CD14-positive monocyte (primary cell): ENCODE measurements at regions not wholly inside any gene's neighbourhood (a gene's known extent, or its start where the extent isn't known, plus 50 kb on each side); places are given as distances from the start of the nearest gene placed in this dataset.

Experiments used
- DNase-seq, 3 donors: peaks; one replicate each; pipeline ENCODE4 v3.0.0-alpha.2; 2011 to 2022
- H2AFZ ChIP-seq: 2 replicates; pipeline ENCODE4 v1.6.0; 2012; ENCODE audit warnings: mild to moderate bottlenecking, low read depth, low read length, inconsistent platforms; ENCODE audit not compliant: insufficient read depth, poor library complexity, severe bottlenecking
- H3K27ac ChIP-seq, 2 donors: 1 replicate in 1 of 2; 2 replicates in 1 of 2; pipeline ENCODE4 v1.5.1; 2012 to 2013; ENCODE audit warnings: low read length in 2 of 2, control low read depth in 1 of 2, inconsistent platforms in 1 of 2, low read depth in 1 of 2, mild to moderate bottlenecking in 1 of 2
- H3K27me3 ChIP-seq, 2 donors: one replicate each; pipeline versions ENCODE4 v1.6.0 to v1.6.1; 2011 to 2013; ENCODE audit warnings: low read length in 2 of 2; ENCODE audit not compliant: control insufficient read depth in 2 of 2, insufficient read depth in 2 of 2
- H3K36me3 ChIP-seq, 2 donors: replicated peaks in 1 of 2; 1 replicate in 1 of 2; 2 replicates in 1 of 2; pipeline versions ENCODE4 v1.5.1 to v1.6.1; 2012 to 2013; ENCODE audit warnings: low read length in 2 of 2, control low read depth in 1 of 2, inconsistent platforms in 1 of 2, mild to moderate bottlenecking in 1 of 2; ENCODE audit not compliant: insufficient read depth in 2 of 2, control insufficient read depth in 1 of 2
- H3K4me1 ChIP-seq, 2 donors: 1 replicate in 1 of 2; 2 replicates in 1 of 2; pipeline versions ENCODE4 v1.5.1 to v1.6.1; 2012 to 2013; ENCODE audit warnings: low read length in 2 of 2, control low read depth in 1 of 2, inconsistent platforms in 1 of 2, mild to moderate bottlenecking in 1 of 2, moderate library complexity in 1 of 2; ENCODE audit not compliant: insufficient read depth in 2 of 2, control insufficient read depth in 1 of 2
- H3K4me2 ChIP-seq: replicated peaks from 2 replicates; pipeline ENCODE3; 2012; ENCODE audit warnings: low read length, moderate library complexity, mild to moderate bottlenecking; ENCODE audit not compliant: poor library complexity, severe bottlenecking; ENCODE audit errors: extremely low read depth
- H3K4me3 ChIP-seq, 3 experiments: fragments of 200-600 bp in 1 of 3; sonication (generic) in 1 of 3; replicated peaks in 1 of 3; 1 replicate in 2 of 3; 2 replicates in 1 of 3; pipeline ENCODE4 v1.5.1; 2011 to 2013; ENCODE audit warnings: low read length in 3 of 3, mild to moderate bottlenecking in 3 of 3, control low read depth in 2 of 3, low read depth in 2 of 3, inconsistent platforms in 1 of 3, moderate library complexity in 1 of 3
- H3K79me2 ChIP-seq: 2 replicates; pipeline ENCODE4 v1.6.0; 2012; ENCODE audit warnings: mild to moderate bottlenecking, control low read depth, inconsistent platforms, low read length, moderate library complexity; ENCODE audit not compliant: insufficient read depth
- H3K9ac ChIP-seq: 2 replicates; pipeline ENCODE4 v1.6.0; 2017; ENCODE audit warnings: low read length, mild to moderate bottlenecking; ENCODE audit not compliant: insufficient read depth, poor library complexity, severe bottlenecking
- H3K9me3 ChIP-seq, 2 donors: replicated peaks in 1 of 2; 1 replicate in 1 of 2; 2 replicates in 1 of 2; pipeline versions ENCODE4 v1.5.1 to v1.6.1; 2012 to 2013; ENCODE audit warnings: low read length in 2 of 2, control low read depth in 1 of 2; ENCODE audit not compliant: control insufficient read depth in 1 of 2, insufficient read depth in 1 of 2
- H4K20me1 ChIP-seq: 2 replicates; pipeline ENCODE4 v1.6.0; 2012; ENCODE audit warnings: mild to moderate bottlenecking, low read length, control low read depth, moderate library complexity; ENCODE audit not compliant: insufficient read depth
- H3K27ac Mint-ChIP-seq, 7 donors: one replicate each; pipeline ENCODE4 v1.8.0; 2020; ENCODE audit warnings: mild to moderate bottlenecking in 7 of 7, mixed read lengths in 7 of 7, moderate library complexity in 6 of 7, inconsistent platforms in 2 of 7
- H3K27me3 Mint-ChIP-seq, 3 donors: one replicate each; pipeline ENCODE4 v1.8.0; 2021 to 2022; ENCODE audit warnings: low read depth in 3 of 3, mild to moderate bottlenecking in 3 of 3, mixed read lengths in 3 of 3, moderate library complexity in 3 of 3, inconsistent platforms in 1 of 3
- H3K36me3 Mint-ChIP-seq, 2 donors: one replicate each; pipeline ENCODE4 v1.8.0; 2020; ENCODE audit warnings: mixed read lengths in 2 of 2, inconsistent platforms in 1 of 2, mild to moderate bottlenecking in 1 of 2
- H3K4me1 Mint-ChIP-seq: one replicate; pipeline ENCODE4 v1.8.0; 2020; ENCODE audit warnings: mild to moderate bottlenecking, mixed read lengths
- H3K4me3 Mint-ChIP-seq, 2 donors: one replicate each; pipeline ENCODE4 v1.8.0; 2020; ENCODE audit warnings: mild to moderate bottlenecking in 2 of 2, mixed read lengths in 2 of 2, moderate library complexity in 1 of 2
- H3K9me3 Mint-ChIP-seq, 7 donors: one replicate each; pipeline ENCODE4 v1.8.0; 2020 to 2022; ENCODE audit warnings: mixed read lengths in 7 of 7, mild to moderate bottlenecking in 6 of 7, moderate library complexity in 6 of 7, inconsistent platforms in 2 of 7
- CTCF ChIP-seq: fragments of 200-600 bp; IDR thresholded peaks from one replicate; pipeline ENCODE4 v1.8.0; 2022; ENCODE audit warnings: antibody characterized with exemption, mild to moderate bottlenecking
- WGBS: methylation state at CpG from one replicate; pipeline ENCODE4 v1.1.5; 2013; ENCODE audit warnings: missing lambda C conversion rate; ENCODE audit not compliant: insufficient coverage; 5-methylcytosine and 5-hydroxymethylcytosine counted together
- intact Hi-C, 2 donors: fragments of 100-400 bp; cut with micrococcal nuclease; formaldehyde crosslinking; loops; one replicate each; pipeline versions ENCODE4 v1.15.0 to v1.15.1; 2023

- 99% methylated on average over 9 of the region's 11 CpGs for WGBS
- H3K9ac ChIP-seq = no peak overlapping the region
- Mint-ChIP-seq H3K4me3 (no peak overlapping the region), H3K4me1 (no peaks in the 10 kb centered on the region), H3K27ac (no peak overlapping the region), H3K27me3 (peaks cover 0 to 1% (median 0%) of the 10 kb centered on the region in 3 donors), H3K9me3 (peaks cover 2 to 12% (median 9%) of the 10 kb centered on the region in 7 donors), H3K36me3 (no peaks in the 10 kb centered on the region)
- H4K20me1 ChIP-seq = no peaks in the 10 kb centered on the region
- H3K4me3 ChIP-seq = no peak overlapping the region
- no peaks in the 10 kb centered on the region for H3K4me1 ChIP-seq
- intact Hi-C loops = no loop called here
- H3K79me2 ChIP-seq = no peaks in the 10 kb centered on the region
- peaks cover 4 to 13% of the 10 kb centered on the region in 2 donors for H3K9me3 ChIP-seq
- H3K4me2 ChIP-seq = no peak overlapping the region
- no peak for DNase-seq
- TF ChIP-seq CTCF = no peak
- no peak overlapping the region for H2AFZ ChIP-seq
- no peaks in the 10 kb centered on the region for H3K36me3 ChIP-seq
- H3K27ac ChIP-seq = no peak overlapping the region
- H3K27me3 ChIP-seq = no peaks in the 10 kb centered on the region
These were observed 679.3 kb upstream of the ALCAM start for GRCh38 chr3:104687362-104687761.

GRCh38 chr3:104696470-104696869, 670.2 kb upstream of the ALCAM start:
- TF ChIP-seq CTCF = no peak
- no peak for DNase-seq
- H3K36me3 Mint-ChIP-seq = no peaks in the 10 kb centered on the region
- Histone ChIP-seq H4K20me1 (no peaks in the 10 kb centered on the region), H3K9ac (no peak overlapping the region), H3K9me3 (peaks cover 6 to 12% of the 10 kb centered on the region in 2 donors), H3K79me2 (no peaks in the 10 kb centered on the region), H3K4me3 (no peak overlapping the region), H3K4me2 (no peak overlapping the region), H3K4me1 (no peaks in the 10 kb centered on the region), H3K36me3 (no peaks in the 10 kb centered on the region), H2AFZ (no peak overlapping the region), H3K27ac (no peak overlapping the region), H3K27me3 (no peaks in the 10 kb centered on the region)
- H3K9me3 Mint-ChIP-seq = peaks cover 4 to 18% (median 14%) of the 10 kb centered on the region in 7 donors
- intact Hi-C loops = no loop called here
- no peaks in the 10 kb centered on the region for H3K4me1 Mint-ChIP-seq
- no peak overlapping the region for H3K4me3 Mint-ChIP-seq
- H3K27ac Mint-ChIP-seq = no peak overlapping the region
- peaks cover 0 to 3% (median 2%) of the 10 kb centered on the region in 3 donors for H3K27me3 Mint-ChIP-seq
- 76% methylated on average over 7 of the region's 8 CpGs for WGBS
